DMS114 treated with DMSO at 0.1 percent for 48 hours (cell line): ENCODE measurements at regions not wholly inside any gene's neighbourhood (a gene's known extent, or its start where the extent isn't known, plus 50 kb on each side); places are given as distances from the start of the nearest gene placed in this dataset.
A peak's percentile ranks its signal among the peaks of the same experiment; 100 is the strongest.
"Not testable (repeated sequence)": the region's sequence is repeated elsewhere in the genome, so short reads cannot be mapped to it uniquely, and the experiment has no call there.

Experiments used
- DNase-seq: peaks from one replicate; lab custom pipeline; 2025; ENCODE audit not compliant: unreplicated experiment; lab: John Stamatoyannopoulos, UW

- no peak for DNase-seq
These were observed 242.8 kb downstream of the CCSER2 start for GRCh38 chr10:84571146-84571545.

DNA sequence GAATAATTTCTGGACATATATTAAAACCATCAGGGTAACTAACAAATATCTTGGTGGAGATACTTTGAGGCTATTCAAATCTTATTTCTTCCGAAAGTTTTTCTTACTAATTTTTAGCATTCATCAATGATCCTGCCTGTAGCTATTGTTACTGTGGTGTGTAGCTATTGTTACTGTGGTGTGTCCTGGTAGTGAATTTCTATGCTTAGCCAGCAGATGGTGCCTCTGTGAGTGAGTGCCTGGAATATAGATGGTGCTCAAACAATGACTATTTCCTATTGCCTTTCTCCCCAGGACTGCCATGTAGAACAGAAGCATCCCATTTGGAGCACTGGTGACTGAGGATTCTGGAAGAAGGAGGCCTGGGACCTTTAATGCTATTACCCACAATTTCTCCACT lies 245.7 kb downstream of the CCSER2 start:
- DNase-seq = peak; percentile 28

GRCh38 chr10:84581976-84582375 lies 253.6 kb downstream of the CCSER2 start:
- DNase-seq = no peak

- DNase-seq = no peak
These were observed 255.1 kb downstream of the CCSER2 start for GRCh38 chr10:84583501-84583900.

- no peak for DNase-seq
These were observed 259.4 kb downstream of the CCSER2 start for GRCh38 chr10:84587789-84588188.

DNA sequence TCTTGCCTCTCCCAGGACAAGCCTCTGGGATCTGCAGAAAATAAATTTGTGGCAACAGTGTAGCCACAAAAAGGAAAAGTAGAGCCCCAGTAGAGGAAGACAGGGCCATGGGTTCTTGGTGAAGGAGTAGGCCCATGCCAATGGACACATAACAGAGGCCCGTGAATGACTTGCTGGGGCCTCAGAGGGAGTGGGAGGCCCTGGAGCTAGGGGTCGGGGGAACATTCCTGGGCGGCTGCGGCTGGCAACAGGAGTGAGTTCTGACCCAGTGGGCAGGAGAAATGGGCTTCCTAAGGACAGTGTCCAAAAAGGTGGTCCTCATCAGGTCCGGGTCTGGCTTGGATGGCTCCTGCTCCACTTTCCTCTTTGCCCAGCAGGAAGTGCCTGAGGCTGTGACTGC lies 260.0 kb downstream of the CCSER2 start:
- no peak for DNase-seq

DNA sequence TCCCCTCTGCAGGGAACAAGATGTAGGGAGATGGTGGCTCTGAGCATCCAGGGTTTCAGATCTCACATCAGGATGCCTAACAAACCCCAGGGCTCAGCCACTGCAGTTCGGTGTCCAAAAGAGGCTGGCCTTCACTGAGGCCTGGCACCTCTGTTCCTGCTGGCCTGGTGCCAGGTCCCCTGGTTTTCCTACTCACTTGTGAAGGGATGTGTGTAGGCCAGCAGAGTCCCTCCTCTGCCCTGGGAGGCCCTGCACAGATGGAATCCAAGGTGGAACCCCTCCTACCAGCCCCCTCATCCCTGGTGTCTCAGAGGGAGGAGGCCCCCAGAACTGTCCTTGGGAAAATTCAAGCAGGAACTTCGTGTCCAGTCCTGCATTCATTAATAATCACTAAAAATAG lies 260.6 kb downstream of the CCSER2 start:
- DNase-seq = no peak

- no peak for DNase-seq
These were observed 261.3 kb downstream of the CCSER2 start for GRCh38 chr10:84589526-84590205.

DNA sequence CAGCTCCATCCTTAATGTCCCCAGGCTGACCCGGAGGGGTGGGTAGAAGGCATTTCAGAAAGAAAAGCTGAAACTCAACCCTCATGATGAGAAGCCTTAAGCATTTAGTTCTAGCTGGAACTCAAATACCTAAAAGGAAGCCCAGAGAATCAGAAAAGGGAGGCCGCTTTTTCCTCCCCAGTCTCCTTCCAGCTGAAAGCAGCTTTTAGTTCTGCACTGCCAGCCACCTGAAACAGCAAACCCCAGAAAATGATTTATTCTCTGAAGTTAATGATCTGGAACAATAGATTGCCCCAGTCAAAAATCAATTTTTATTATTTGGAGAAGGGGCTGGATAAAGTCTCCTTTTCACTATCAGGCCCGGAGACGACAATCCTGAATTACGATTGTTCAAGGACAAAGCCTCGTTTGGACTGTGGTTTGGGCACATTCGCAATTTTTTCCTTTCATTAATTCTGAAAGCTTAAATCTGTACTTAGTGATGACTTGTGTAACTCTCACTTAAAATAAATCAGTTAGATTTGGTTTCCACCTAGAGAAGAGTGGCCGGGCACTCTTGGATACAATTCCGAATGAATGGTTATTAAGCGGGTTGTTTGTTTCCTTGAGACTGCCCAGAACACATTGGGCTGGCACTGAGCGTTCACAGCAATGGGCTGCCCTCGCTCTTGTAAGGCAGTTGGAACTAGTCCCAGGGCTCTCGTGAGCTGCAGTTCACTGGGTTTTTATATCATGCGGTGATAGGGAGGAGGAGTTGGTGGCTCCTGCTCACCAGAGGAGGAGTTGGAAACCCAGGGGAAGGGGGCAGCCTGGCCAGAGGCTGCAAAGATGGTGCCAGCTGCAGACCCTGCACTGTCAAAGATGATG lies 262.2 kb downstream of the CCSER2 start:
- no peak for DNase-seq

DNA sequence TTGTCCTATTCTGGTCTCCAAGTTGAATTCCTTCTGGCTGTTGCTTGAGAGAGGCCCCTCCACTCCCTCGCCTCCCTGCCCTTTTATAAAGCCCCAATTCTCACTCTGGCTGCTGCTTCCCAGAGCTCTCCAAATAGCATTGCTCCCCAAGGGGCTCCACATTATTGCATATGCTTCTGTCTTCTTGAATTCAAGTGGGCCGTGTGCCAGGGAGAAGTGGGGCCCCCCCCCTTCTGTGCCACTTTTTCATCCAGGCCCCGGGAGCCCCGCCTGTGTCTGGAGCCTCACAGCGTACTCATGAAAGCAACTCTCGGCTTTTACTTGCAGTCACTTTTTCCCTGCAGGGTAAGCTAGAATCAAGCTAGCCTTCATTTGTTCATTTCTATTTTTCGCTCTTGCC lies 265.1 kb downstream of the CCSER2 start:
- DNase-seq = no peak

- DNase-seq = no peak
These were observed 268.2 kb downstream of the CCSER2 start for GRCh38 chr10:84596585-84596984.

GRCh38 chr10:84599254-84599653 lies 270.9 kb downstream of the CCSER2 start:
- no peak for DNase-seq

GRCh38 chr10:84600947-84601346 lies 272.6 kb downstream of the CCSER2 start:
- DNase-seq = no peak

DNA sequence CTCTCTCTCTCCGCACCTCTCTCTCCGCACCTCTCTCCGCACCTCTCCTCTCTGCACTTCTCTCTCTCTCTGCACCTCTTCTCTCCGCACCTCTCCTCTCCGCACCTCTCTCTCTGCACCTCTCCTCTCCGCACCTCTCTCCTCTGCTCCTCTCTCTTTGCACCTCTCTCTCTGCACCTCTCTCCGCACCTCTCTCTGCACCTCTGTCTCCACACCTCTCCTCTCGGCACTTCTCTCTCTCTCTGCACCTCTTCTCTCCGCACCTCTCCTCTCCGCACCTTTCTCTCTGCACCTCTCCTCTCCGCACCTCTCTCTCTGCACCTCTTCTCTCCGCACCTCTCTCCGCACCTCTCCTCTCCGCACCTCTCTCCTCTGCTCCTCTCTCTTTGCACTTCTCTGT lies 274.2 kb downstream of the CCSER2 start:
- DNase-seq = not testable (repeated sequence)

DNA sequence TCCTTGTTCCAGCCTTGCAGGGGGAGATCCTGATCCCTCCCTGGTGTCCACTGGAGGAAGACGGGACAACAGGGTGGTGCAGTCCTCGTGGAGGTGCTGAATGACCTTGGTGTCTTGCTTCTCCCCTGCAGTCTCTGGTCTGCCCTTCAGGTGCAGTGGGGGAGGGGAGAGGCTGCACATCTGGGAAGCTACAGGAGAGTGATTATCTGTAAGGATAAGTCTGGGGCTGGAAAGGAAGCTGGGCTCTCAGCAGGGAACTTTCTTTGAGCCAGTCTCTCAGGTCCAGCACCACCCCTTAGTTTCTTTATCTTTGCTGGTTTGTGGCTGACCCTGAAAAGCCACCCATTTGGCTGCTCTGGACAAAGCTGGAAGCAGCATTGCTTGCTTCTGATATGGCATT lies 275.6 kb downstream of the CCSER2 start:
- no peak for DNase-seq

- no peak for DNase-seq
These were observed 277.4 kb downstream of the CCSER2 start for GRCh38 chr10:84605802-84606201.

DNA sequence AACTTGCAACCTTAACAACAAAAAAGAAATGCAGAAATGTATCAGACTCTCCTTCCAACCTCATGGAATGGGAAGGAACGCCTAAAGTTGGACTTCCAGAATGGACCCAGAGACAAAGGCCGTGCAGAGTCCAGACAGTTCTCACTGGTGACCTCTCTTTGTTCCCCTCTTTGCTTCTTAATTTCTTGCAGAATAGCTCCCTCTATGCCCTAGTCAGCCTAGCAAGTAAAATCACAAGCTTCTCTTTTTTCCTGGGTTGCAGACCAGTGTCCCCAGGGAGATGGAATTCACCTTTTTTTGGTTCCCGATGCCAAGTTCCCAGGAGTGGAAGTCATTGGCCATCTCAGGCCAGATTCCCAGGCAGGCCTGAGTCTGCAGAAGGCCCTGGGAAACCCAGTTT lies 278.0 kb downstream of the CCSER2 start:
- no peak for DNase-seq

- no peak for DNase-seq
These were observed 278.7 kb downstream of the CCSER2 start for GRCh38 chr10:84607044-84607443.

DNA sequence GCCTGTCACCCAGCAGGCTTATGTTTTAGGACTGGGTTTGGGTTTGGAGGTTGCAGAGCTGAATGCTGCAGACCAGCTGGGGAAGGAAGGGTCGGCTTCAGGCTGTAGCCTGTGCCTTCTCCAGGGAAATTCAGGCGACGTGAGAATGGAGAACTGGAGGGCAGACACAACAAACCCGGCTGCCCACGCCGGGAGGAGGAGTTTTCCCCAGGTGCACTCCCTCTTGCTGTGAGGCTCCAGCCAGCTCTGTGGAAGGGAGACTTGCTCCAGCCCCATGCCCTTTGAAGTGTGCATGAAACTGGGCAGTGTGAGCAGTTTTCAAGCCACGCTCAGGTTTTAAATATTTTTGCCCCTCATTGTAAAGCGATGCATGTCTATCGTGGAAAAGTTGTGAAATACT lies 279.1 kb downstream of the CCSER2 start:
- no peak for DNase-seq

- no peak for DNase-seq
These were observed 279.7 kb downstream of the CCSER2 start for GRCh38 chr10:84608126-84608525.

DNA sequence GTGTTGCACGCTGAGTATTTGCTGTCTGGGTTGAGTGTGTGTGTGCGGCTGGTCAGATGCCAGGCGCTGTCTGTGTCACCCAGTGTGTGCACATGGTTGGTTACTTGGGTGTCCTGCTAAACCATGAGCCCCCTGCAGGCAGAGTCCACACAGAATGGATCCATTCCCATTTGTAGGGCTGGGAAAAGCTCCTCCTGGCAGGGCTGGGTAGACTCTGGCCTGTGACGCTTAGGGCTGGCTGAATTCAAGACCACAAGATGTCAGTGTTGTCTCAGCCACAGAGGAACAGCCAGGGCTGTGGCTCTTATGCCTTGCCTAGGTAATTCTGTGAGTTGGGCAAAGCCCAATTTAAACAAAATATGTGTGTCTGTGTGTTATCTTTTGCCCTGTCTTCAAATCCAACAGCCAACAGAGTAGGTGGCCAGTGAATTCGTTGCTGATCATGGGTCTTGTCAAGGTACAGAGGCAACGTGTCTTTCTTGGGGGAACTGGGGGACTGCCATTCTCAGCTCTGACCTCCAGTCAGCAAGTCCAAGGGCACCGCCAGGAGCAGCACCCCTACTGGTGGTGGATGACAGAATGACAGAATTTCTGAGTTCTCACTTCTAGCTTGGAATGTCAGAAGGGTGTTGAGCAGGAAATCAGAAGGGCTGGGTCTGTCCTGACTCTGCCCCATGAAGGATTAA lies 285.1 kb downstream of the CCSER2 start:
- DNase-seq = peak; percentile 89
